HepG2 (cell line): ENCODE measurements at regions not wholly inside any gene's neighbourhood (a gene's known extent, or its start where the extent isn't known, plus 50 kb on each side); places are given as distances from the start of the nearest gene placed in this dataset.

Source experiments
- ARNT2 ChIP-seq: sonication (generic); formaldehyde crosslinking; IDR thresholded peaks from 2 replicates; pipeline ENCODE4 v1.8.0; 2022; ENCODE audit warnings: mild to moderate bottlenecking, low read depth, missing genetic modification reagents, moderate library complexity
- CHD4 ChIP-seq: fragments of 200-600 bp; sonication (generic); IDR thresholded peaks from 2 replicates; pipeline ENCODE4 v1.7.0; 2017; ENCODE audit warnings: mild to moderate bottlenecking, low read length, borderline replicate concordance
- FOXO1 ChIP-seq: sonication (generic); formaldehyde crosslinking; IDR thresholded peaks from 2 replicates; pipeline ENCODE4 v1.4.0; 2020; ENCODE audit warnings: missing genetic modification reagents
- GATA4 ChIP-seq: sonication (generic); IDR thresholded peaks from 2 replicates; pipeline ENCODE4 v1.6.1; 2016; ENCODE audit warnings: antibody characterized with exemption, low read depth, borderline replicate concordance
- ISL2 ChIP-seq: sonication (generic); formaldehyde crosslinking; IDR thresholded peaks from 2 replicates; pipeline ENCODE4 v1.5.0; 2020; ENCODE audit warnings: missing genetic modification reagents
- MXI1 ChIP-seq: IDR thresholded peaks from 3 replicates; pipeline ENCODE4 v1.6.1; 2012; ENCODE audit warnings: low read depth, low read length, inconsistent platforms, borderline replicate concordance
- NONO ChIP-seq, 2 experiments: fragments of 450-650 bp in 1 of 2; sonication (generic) in 1 of 2; formaldehyde crosslinking in 1 of 2; IDR thresholded peaks in 1 of 2; conservative IDR thresholded peaks in 1 of 2; 2 replicates each; pipeline versions ENCODE4 v1.6.1 to v1.8.0; 2017 to 2022; ENCODE audit warnings: mild to moderate bottlenecking in 1 of 2, missing genetic modification reagents in 1 of 2, moderate library complexity in 1 of 2
- PPARG ChIP-seq: conservative IDR thresholded peaks from 2 replicates; pipeline ENCODE4 v1.6.1; 2016; ENCODE audit warnings: missing biosample characterization, missing genetic modification reagents
- RARA ChIP-seq: IDR thresholded peaks from 2 replicates; pipeline ENCODE4 v1.6.1; 2016; ENCODE audit warnings: missing genetic modification reagents, missing compliant biosample characterization
- TCF7 ChIP-seq: sonication (generic); IDR thresholded peaks from 2 replicates; pipeline ENCODE4 v1.6.1; 2016; ENCODE audit warnings: antibody characterized with exemption, low read depth
- TEAD3 ChIP-seq: optimal IDR thresholded peaks from 2 replicates; pipeline ENCODE3; 2016; ENCODE audit warnings: borderline replicate concordance
- ZNF292 ChIP-seq: sonication (generic); formaldehyde crosslinking; IDR thresholded peaks from 2 replicates; pipeline ENCODE4 v1.8.1; 2022; ENCODE audit warnings: mild to moderate bottlenecking, low read depth, missing genetic modification reagents, borderline replicate concordance
- ZNF33B ChIP-seq: sonication (generic); formaldehyde crosslinking; IDR thresholded peaks from 2 replicates; pipeline ENCODE4 v1.5.1; 2020; ENCODE audit warnings: mild to moderate bottlenecking, missing genetic modification reagents
- ZNF607 ChIP-seq: sonication (generic); formaldehyde crosslinking; IDR thresholded peaks from 2 replicates; pipeline ENCODE4 v1.5.1; 2020; ENCODE audit warnings: missing genetic modification reagents, mild to moderate bottlenecking, borderline replicate concordance
- ZNF629 ChIP-seq: sonication (generic); formaldehyde crosslinking; conservative IDR thresholded peaks from 2 replicates; pipeline ENCODE4 v1.5.0; 2020; ENCODE audit warnings: missing genetic modification reagents
- ZNF841 ChIP-seq: sonication (generic); formaldehyde crosslinking; IDR thresholded peaks from 2 replicates; pipeline ENCODE4 v1.8.1; 2023; ENCODE audit warnings: missing genetic modification reagents, borderline replicate concordance
- ZSCAN12 ChIP-seq: sonication (generic); formaldehyde crosslinking; IDR thresholded peaks from 2 replicates; pipeline ENCODE4 v1.9.0; 2021; ENCODE audit warnings: mild to moderate bottlenecking, missing genetic modification reagents
- TF ChIP-seq, protein P1 (sequence below): sonication (generic); formaldehyde crosslinking; IDR thresholded peaks from 2 replicates; pipeline ENCODE4 v1.4.0; 2020; ENCODE audit warnings: missing genetic modification reagents
- TF ChIP-seq, protein P2 (sequence below), 2 experiments: sonication (generic) in 1 of 2; formaldehyde crosslinking in 1 of 2; IDR thresholded peaks; 2 replicates each; pipeline versions ENCODE4 v1.4.0 to v1.6.1; 2016 to 2020; ENCODE audit warnings: borderline replicate concordance in 1 of 2, low read depth in 1 of 2, mild to moderate bottlenecking in 1 of 2, missing genetic modification reagents in 1 of 2
- TF ChIP-seq, protein P3 (sequence below): sonication (generic); formaldehyde crosslinking; IDR thresholded peaks from 2 replicates; pipeline ENCODE4 v1.8.1; 2023; ENCODE audit warnings: mild to moderate bottlenecking, moderate library complexity, missing genetic modification reagents
- TF ChIP-seq, protein P4 (sequence below): sonication (generic); formaldehyde crosslinking; IDR thresholded peaks from 2 replicates; pipeline ENCODE4 v1.4.0; 2020; ENCODE audit warnings: mild to moderate bottlenecking, missing genetic modification reagents

DNA sequence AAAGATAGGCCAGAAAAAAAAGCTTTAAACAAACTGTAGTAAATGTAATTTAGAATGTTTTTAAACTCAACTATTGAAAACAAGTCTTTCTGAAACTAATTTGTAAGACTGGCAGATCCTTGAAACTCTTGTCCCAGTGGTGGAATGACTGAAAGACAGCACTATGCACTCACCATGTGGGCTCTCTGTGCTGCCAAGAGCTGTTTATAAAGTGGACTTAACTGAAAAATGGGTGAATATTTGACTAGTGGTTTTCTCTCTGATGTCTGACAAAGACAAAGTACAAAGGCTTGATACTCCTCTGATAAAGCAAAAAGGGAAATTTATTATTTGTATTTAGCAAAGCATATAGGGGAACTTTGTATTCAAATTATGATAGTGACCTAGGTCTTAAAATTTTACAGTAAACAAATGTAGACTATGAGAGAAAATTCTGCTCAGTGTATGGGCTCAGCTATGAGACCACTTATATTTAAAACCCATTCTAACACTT, 635.4 kb downstream of the NR2F1-AS1 start (continued):
- TF ChIP-seq NONO (IDR thresholded peaks at IDR 0.05) (no peak), NONO (CRISPR knock-in tag; conservative IDR thresholded peaks at IDR 0.05) (peak; percentile 17), TEAD3 (CRISPR knock-in tag) (peak; percentile 20), ZNF841 (CRISPR knock-in tag) (no peak), ZNF292 (CRISPR knock-in tag) (no peak), GATA4 (peak; percentile 76; the same call in 1 of the 2 replicates), ZNF629 (CRISPR knock-in tag) (peak; percentile 76), RARA (peak; percentile 32; the same call in 1 of the 2 replicates), TCF7 (peak; percentile 74), ZNF607 (CRISPR knock-in tag) (0 out of 2 replicates have a peak, but pooled peaks have one; percentile 23), ISL2 (CRISPR knock-in tag) (0 out of 2 replicates have a peak, but pooled peaks have one; percentile 3), PPARG (CRISPR knock-in tag) (no peak), ZSCAN12 (CRISPR knock-in tag) (no peak), MXI1 (peak; percentile 23; the same call in 1 of the 3 replicates), ZNF33B (no peak), FOXO1 (CRISPR knock-in tag) (peak; percentile 48; the same call in 1 of the 2 replicates), CHD4 (peak; percentile 78; the same call in 1 of the 2 replicates), ARNT2 (CRISPR knock-in tag) (0 out of 2 replicates have a peak, but pooled peaks have one; percentile 30)
- TF ChIP-seq, protein P1, sequence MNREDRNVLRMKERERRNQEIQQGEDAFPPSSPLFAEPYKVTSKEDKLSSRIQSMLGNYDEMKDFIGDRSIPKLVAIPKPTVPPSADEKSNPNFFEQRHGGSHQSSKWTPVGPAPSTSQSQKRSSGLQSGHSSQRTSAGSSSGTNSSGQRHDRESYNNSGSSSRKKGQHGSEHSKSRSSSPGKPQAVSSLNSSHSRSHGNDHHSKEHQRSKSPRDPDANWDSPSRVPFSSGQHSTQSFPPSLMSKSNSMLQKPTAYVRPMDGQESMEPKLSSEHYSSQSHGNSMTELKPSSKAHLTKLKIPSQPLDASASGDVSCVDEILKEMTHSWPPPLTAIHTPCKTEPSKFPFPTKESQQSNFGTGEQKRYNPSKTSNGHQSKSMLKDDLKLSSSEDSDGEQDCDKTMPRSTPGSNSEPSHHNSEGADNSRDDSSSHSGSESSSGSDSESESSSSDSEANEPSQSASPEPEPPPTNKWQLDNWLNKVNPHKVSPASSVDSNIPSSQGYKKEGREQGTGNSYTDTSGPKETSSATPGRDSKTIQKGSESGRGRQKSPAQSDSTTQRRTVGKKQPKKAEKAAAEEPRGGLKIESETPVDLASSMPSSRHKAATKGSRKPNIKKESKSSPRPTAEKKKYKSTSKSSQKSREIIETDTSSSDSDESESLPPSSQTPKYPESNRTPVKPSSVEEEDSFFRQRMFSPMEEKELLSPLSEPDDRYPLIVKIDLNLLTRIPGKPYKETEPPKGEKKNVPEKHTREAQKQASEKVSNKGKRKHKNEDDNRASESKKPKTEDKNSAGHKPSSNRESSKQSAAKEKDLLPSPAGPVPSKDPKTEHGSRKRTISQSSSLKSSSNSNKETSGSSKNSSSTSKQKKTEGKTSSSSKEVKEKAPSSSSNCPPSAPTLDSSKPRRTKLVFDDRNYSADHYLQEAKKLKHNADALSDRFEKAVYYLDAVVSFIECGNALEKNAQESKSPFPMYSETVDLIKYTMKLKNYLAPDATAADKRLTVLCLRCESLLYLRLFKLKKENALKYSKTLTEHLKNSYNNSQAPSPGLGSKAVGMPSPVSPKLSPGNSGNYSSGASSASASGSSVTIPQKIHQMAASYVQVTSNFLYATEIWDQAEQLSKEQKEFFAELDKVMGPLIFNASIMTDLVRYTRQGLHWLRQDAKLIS (CRISPR knock-in tag) = peak; percentile 36; the same call in 1 of the 2 replicates
- TF ChIP-seq, protein P2, sequence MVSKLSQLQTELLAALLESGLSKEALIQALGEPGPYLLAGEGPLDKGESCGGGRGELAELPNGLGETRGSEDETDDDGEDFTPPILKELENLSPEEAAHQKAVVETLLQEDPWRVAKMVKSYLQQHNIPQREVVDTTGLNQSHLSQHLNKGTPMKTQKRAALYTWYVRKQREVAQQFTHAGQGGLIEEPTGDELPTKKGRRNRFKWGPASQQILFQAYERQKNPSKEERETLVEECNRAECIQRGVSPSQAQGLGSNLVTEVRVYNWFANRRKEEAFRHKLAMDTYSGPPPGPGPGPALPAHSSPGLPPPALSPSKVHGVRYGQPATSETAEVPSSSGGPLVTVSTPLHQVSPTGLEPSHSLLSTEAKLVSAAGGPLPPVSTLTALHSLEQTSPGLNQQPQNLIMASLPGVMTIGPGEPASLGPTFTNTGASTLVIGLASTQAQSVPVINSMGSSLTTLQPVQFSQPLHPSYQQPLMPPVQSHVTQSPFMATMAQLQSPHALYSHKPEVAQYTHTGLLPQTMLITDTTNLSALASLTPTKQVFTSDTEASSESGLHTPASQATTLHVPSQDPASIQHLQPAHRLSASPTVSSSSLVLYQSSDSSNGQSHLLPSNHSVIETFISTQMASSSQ (IDR thresholded peaks at IDR 0.05; ENCODE audit: low read depth) = peak; percentile 84
- TF ChIP-seq, protein P2 (CRISPR knock-in tag; IDR thresholded peaks at IDR 0.05; ENCODE audit: borderline replicate concordance) = peak; percentile 28; the same call in 1 of the 2 replicates
- TF ChIP-seq, protein P3, sequence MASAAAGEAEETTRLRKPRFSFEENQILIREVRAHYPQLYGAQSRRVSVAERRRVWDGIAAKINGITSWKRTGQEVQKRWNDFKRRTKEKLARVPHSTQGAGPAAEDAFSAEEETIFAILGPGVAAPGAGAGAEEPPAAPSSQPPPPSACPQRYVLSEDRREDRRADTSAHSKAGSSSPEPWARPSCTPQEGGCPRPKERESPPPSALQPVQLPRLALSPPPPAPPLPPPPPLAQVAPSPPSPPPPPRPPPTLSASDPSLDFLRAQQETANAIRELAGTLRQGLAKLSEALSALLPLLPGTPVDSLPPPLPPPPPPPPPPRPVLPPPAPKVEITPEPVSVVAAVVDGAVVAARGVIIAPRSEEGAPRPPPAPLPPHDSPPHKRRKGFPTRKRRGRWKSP = 0 out of 2 replicates have a peak, but pooled peaks have one; percentile 16
- TF ChIP-seq, protein P4, sequence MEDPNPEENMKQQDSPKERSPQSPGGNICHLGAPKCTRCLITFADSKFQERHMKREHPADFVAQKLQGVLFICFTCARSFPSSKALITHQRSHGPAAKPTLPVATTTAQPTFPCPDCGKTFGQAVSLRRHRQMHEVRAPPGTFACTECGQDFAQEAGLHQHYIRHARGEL = no peak
